HFFc6 (cell line): ENCODE measurements at regions not wholly inside any gene's neighbourhood (a gene's known extent, or its start where the extent isn't known, plus 50 kb on each side); places are given as distances from the start of the nearest gene placed in this dataset.

Experiments
- DNase-seq: peaks from one replicate; pipeline ENCODE4 v3.0.0-alpha.2; 2018
- H3K27ac Mint-ChIP-seq: 2 replicates; pipeline ENCODE4 v1.8.0; 2020; ENCODE audit warnings: mild to moderate bottlenecking, mixed read lengths
- H3K27me3 Mint-ChIP-seq: 2 replicates; pipeline ENCODE4 v1.8.0; 2021; ENCODE audit warnings: mild to moderate bottlenecking, moderate library complexity, mixed read lengths; ENCODE audit not compliant: insufficient read depth
- H3K36me3 Mint-ChIP-seq: 2 replicates; pipeline ENCODE4 v1.8.0; 2021; ENCODE audit warnings: low read depth, mixed read lengths
- H3K4me1 Mint-ChIP-seq: 2 replicates; pipeline ENCODE4 v1.8.0; 2020; ENCODE audit warnings: low read depth, mixed read lengths
- H3K4me3 Mint-ChIP-seq: 2 replicates; pipeline ENCODE4 v1.8.0; 2020; ENCODE audit warnings: mild to moderate bottlenecking, moderate library complexity, mixed read lengths
- H3K9me3 Mint-ChIP-seq: 2 replicates; pipeline ENCODE4 v1.8.0; 2020; ENCODE audit warnings: mild to moderate bottlenecking, mixed read lengths
- CTCF ChIP-seq: fragments of 200-600 bp; sonication (generic); IDR thresholded peaks from 2 replicates; pipeline ENCODE4 v1.5.0; 2021; ENCODE audit warnings: antibody characterized with exemption, mild to moderate bottlenecking

- H3K36me3 Mint-ChIP-seq: peaks cover 4% of the 10 kb centered on the region; the same call in 1 of the 2 replicates
- H3K9me3 Mint-ChIP-seq: no peaks in the 10 kb centered on the region
- no peaks in the 10 kb centered on the region for H3K27me3 Mint-ChIP-seq
- H3K27ac Mint-ChIP-seq: no peak overlapping the region
- TF ChIP-seq CTCF: no peak
- no peak overlapping the region for H3K4me3 Mint-ChIP-seq
- peaks cover 11% of the 10 kb centered on the region for H3K4me1 Mint-ChIP-seq
- DNase-seq: no peak
These were observed 114.0 kb upstream of the SLC39A10 start for GRCh38 chr2:195543063-195543462.

GRCh38 chr2:195542067-195542466 lies 115.0 kb upstream of the SLC39A10 start:
- H3K27ac Mint-ChIP-seq: no peak overlapping the region
- DNase-seq: no peak
- TF ChIP-seq CTCF: no peak
- H3K4me1 Mint-ChIP-seq: peaks cover 12% of the 10 kb centered on the region
- H3K36me3 Mint-ChIP-seq: peaks cover 4% of the 10 kb centered on the region; the same call in 1 of the 2 replicates
- H3K27me3 Mint-ChIP-seq: no peaks in the 10 kb centered on the region
- no peaks in the 10 kb centered on the region for H3K9me3 Mint-ChIP-seq
- H3K4me3 Mint-ChIP-seq: no peak overlapping the region

GRCh38 chr2:195538937-195539336 lies 118.1 kb upstream of the SLC39A10 start:
- Mint-ChIP-seq H3K9me3 (no peaks in the 10 kb centered on the region), H3K4me1 (peaks cover 32% of the 10 kb centered on the region), H3K27ac (no peak overlapping the region), H3K36me3 (no peaks in the 10 kb centered on the region), H3K4me3 (no peak overlapping the region), H3K27me3 (no peaks in the 10 kb centered on the region)
- DNase-seq: no peak
- no peak for TF ChIP-seq CTCF

DNA sequence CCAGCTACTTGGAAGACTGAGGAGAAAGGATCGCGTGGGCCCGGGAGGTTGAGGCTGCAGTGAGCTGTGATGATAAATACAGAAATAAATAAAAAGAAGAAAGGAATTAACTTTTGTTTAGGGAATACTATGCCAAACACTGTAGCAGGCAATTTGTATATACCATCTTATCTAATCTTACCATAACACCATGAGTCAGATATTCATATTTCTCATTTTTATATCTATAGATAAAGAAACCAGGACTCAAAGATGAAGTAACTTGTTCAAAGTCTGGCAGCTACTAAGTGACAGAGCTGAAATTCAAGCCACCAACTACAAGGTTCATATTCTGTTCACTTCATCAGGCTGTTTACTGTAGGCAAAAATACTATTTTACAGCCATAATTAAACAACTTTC lies 119.2 kb upstream of the SLC39A10 start:
- H3K4me1 Mint-ChIP-seq: peaks cover 44% of the 10 kb centered on the region
- no peak for DNase-seq
- H3K27me3 Mint-ChIP-seq: no peaks in the 10 kb centered on the region
- no peak overlapping the region for H3K27ac Mint-ChIP-seq
- no peaks in the 10 kb centered on the region for H3K36me3 Mint-ChIP-seq
- no peak for TF ChIP-seq CTCF
- no peak overlapping the region for H3K4me3 Mint-ChIP-seq
- no peaks in the 10 kb centered on the region for H3K9me3 Mint-ChIP-seq

GRCh38 chr2:195536906-195537305 lies 120.1 kb upstream of the SLC39A10 start:
- no peak overlapping the region for H3K4me3 Mint-ChIP-seq
- no peaks in the 10 kb centered on the region for H3K27me3 Mint-ChIP-seq
- no peak for DNase-seq
- H3K4me1 Mint-ChIP-seq: peaks cover 53% of the 10 kb centered on the region
- no peaks in the 10 kb centered on the region for H3K36me3 Mint-ChIP-seq
- no peaks in the 10 kb centered on the region for H3K9me3 Mint-ChIP-seq
- no peak for TF ChIP-seq CTCF
- no peak overlapping the region for H3K27ac Mint-ChIP-seq

- Mint-ChIP-seq H3K4me3 (no peak overlapping the region), H3K27ac (no peak overlapping the region), H3K27me3 (no peaks in the 10 kb centered on the region), H3K36me3 (no peaks in the 10 kb centered on the region), H3K4me1 (peaks cover 60% of the 10 kb centered on the region), H3K9me3 (no peaks in the 10 kb centered on the region)
- TF ChIP-seq CTCF: no peak
- no peak for DNase-seq
These were observed 121.0 kb upstream of the SLC39A10 start for GRCh38 chr2:195535911-195536522.
